ENCODE measurements at regions not wholly inside any gene's neighbourhood (a gene's known extent, or its start where the extent isn't known, plus 50 kb on each side); places are given as distances from the start of the nearest gene placed in this dataset.
"Not testable (repeated sequence)": the region's sequence is repeated elsewhere in the genome, so short reads cannot be mapped to it uniquely, and the experiment has no call there.

DNA sequence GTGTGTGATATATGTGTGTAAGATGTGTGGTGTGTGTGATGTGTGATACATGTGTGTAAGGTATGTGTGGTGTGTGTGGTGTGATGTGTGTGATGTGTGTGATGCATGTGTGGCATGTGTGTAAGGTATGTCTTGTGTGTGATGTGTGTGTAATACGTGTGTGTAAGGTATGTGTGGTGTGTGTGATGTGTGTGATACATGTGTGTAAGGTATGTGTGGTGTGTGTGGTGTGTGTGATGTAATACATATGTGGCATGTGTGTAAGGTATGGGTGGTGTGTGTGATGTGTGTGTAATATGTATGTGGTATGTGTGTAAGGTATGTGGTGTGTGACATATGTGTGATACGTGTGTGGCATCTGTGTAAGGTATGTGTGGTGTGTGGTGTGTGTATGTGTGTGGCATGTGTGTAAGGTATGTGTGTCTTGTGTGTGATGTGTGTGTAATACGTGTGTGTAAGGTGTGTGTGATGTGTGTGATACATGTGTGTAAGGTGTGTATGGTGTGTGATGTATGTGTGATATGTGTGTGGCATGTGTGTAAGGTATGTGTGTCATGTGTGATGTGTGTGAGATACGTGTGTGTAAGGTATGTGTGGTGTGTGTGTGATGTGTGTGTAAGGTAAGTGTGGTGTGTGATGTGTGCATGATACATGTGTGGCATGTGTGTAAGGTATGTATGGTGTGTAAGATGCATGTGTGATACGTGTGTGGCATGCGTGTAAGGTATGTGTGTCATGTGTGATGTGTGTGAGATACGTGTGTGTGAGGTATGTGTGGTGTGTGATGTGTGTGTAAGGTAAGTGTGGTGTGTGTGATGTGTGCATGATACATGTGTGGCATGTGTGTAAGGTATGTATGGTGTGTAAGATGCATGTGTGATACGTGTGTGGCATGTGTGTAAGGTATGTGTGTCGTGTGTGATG, 126.9 kb downstream of the COPS8 start:
- H3K4me1 ChIP-seq (ENCODE audit: insufficient read depth, low read length); intact Hi-C loops (cut with micrococcal nuclease); H3K27ac Mint-ChIP-seq; H3K36me3 Mint-ChIP-seq; POLR2A ChIA-PET (ENCODE audit: partially characterized antibody); H3K9me3 Mint-ChIP-seq; DNase-seq; H3K36me3 ChIP-seq (ENCODE audit: insufficient read depth, low read length); H3K27ac ChIP-seq (ENCODE audit: low read depth, low read length); H3K4me3 Mint-ChIP-seq; H3K27me3 Mint-ChIP-seq; H3K4me3 ChIP-seq (ENCODE audit: low read length in 2 of 2); CTCF ChIA-PET (ENCODE audit: partially characterized antibody); H3K27me3 ChIP-seq (ENCODE audit: insufficient read depth, low read length); H3K9me3 ChIP-seq (ENCODE audit: control insufficient read depth in 1 of 2, low read length in 2 of 2); H3K4me1 Mint-ChIP-seq: not testable (repeated sequence)

DNA sequence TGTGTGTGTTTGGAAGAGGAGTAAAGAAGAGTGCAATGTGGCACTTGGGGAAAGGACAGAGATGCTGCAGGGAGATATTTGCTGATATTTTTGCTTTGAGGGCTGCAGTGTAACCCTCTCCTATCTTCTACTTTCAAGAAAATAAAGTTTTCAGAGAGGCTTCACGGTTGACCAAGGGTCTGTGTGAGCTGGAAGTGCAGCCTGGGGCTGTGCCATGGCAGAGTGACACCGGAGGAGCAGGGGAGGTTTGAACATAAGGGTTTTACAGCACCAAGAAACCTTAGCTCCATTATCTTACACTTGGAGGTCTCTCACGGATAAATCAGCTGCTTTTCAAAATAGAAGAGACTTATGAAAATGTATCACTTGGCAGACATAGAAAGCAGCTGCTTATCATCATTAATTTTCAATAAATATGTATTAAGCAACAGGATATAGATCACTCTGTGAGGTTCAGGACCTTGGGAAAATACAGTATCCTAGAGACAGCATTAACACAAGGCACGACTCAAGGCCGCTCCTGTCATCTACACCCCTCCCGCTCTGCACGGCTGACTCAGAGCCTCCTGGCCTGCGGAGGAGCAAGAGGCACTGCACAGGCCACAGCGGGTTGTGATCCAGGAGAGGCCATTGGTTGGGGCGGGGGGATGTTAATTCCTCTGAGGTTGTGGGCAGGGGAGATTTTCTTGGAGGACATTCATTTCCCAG, 127.8 kb downstream of the COPS8 start:
- Histone ChIP-seq H3K27me3 (ENCODE audit: insufficient read depth, low read length) (no peaks in the 10 kb centered on the region), H3K36me3 (ENCODE audit: insufficient read depth, low read length) (no peaks in the 10 kb centered on the region), H3K4me1 (ENCODE audit: insufficient read depth, low read length) (no peaks in the 10 kb centered on the region), H3K9me3 (ENCODE audit: control insufficient read depth in 1 of 2, low read length in 2 of 2) (no peaks in the 10 kb centered on the region), H3K27ac (ENCODE audit: low read depth, low read length) (no peak overlapping the region), H3K4me3 (ENCODE audit: low read length in 2 of 2) (no peak overlapping the region)
- intact Hi-C loops (cut with micrococcal nuclease): no loop called here
- ChIA-PET CTCF (ENCODE audit: partially characterized antibody) (no interaction called here), POLR2A (ENCODE audit: partially characterized antibody) (no interaction called here)
- no peak for DNase-seq
- Mint-ChIP-seq H3K4me3 (no peak overlapping the region), H3K27me3 (peaks cover 0 to 2% of the 10 kb centered on the region in 2 donors), H3K27ac (no peak overlapping the region), H3K36me3 (no peaks in the 10 kb centered on the region), H3K9me3 (no peaks in the 10 kb centered on the region), H3K4me1 (no peaks in the 10 kb centered on the region)

DNA sequence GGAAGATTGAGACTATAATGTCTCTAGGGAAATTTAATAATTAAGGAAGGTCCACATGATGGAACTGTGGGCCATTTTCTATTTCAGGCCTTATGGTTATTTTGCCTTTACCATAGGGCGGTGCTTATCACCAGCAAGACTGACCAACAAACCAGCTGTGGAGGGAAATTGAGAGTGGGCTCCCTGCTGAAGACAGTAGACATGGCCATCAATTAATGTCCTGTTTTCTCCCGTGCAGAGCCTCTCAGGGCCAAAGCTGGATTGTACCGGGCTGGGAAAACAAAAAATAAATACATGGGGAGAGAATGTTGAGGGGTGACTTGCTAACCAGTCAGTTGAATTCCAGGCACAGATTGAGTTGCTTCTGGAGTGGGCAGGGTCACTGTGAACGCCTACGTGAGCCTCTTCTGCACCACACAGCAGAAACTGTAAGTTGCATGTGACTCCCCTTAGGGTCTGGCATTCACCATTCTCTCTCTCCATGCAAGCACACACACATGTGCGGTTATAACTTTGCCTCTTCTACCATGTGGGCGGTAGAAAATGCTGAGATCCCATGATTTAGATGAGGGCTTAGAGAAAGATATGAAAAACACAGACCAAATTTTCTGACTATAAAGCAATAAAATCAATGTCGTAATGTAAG, 128.5 kb downstream of the COPS8 start:
- H3K36me3 Mint-ChIP-seq: no peaks in the 10 kb centered on the region
- Histone ChIP-seq H3K9me3 (ENCODE audit: control insufficient read depth in 1 of 2, low read length in 2 of 2) (no peaks in the 10 kb centered on the region), H3K4me3 (ENCODE audit: low read length in 2 of 2) (no peak overlapping the region), H3K27me3 (ENCODE audit: insufficient read depth, low read length) (no peaks in the 10 kb centered on the region), H3K36me3 (ENCODE audit: insufficient read depth, low read length) (no peaks in the 10 kb centered on the region), H3K27ac (ENCODE audit: low read depth, low read length) (no peak overlapping the region), H3K4me1 (ENCODE audit: insufficient read depth, low read length) (no peaks in the 10 kb centered on the region)
- no peaks in the 10 kb centered on the region for H3K4me1 Mint-ChIP-seq
- peaks cover 0 to 3% of the 10 kb centered on the region in 2 donors for H3K27me3 Mint-ChIP-seq
- CTCF ChIA-PET (ENCODE audit: partially characterized antibody): no interaction called here
- no peaks in the 10 kb centered on the region for H3K9me3 Mint-ChIP-seq
- DNase-seq: no peak
- POLR2A ChIA-PET (ENCODE audit: partially characterized antibody): no interaction called here
- H3K27ac Mint-ChIP-seq: no peak overlapping the region
- H3K4me3 Mint-ChIP-seq: no peak overlapping the region
- intact Hi-C loops (cut with micrococcal nuclease): no loop called here

DNA sequence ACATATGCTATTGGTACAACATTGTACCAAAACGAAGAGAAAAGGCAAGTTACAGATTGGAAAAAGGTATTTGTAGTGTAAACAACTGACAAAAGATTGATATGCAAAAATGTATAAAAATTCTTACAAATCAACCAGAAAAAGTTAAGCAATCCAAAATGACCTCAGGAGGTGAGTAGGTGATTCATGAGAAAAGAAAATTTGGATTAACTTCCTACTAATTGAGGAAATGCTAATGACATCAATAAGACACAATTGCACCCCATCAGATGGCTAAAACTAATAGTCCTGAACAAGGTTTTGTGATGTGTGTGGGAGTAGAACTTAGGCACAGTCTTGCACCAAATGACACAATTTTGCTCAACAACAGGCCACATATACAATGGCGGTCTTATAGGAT, 129.3 kb downstream of the COPS8 start:
- CTCF ChIA-PET (ENCODE audit: partially characterized antibody): no interaction called here
- intact Hi-C loops (cut with micrococcal nuclease): no loop called here
- no peak overlapping the region for H3K27ac ChIP-seq (ENCODE audit: low read depth, low read length)
- no peaks in the 10 kb centered on the region for H3K36me3 Mint-ChIP-seq
- no peaks in the 10 kb centered on the region for H3K36me3 ChIP-seq (ENCODE audit: insufficient read depth, low read length)
- no peaks in the 10 kb centered on the region for H3K4me1 ChIP-seq (ENCODE audit: insufficient read depth, low read length)
- no peak overlapping the region for H3K4me3 ChIP-seq (ENCODE audit: low read length in 2 of 2)
- H3K4me3 Mint-ChIP-seq: no peak overlapping the region
- H3K27me3 Mint-ChIP-seq: peaks cover 0 to 3% of the 10 kb centered on the region in 2 donors
- H3K27ac Mint-ChIP-seq: no peak overlapping the region
- no peaks in the 10 kb centered on the region for H3K9me3 Mint-ChIP-seq
- no peak for DNase-seq
- H3K4me1 Mint-ChIP-seq: no peaks in the 10 kb centered on the region
- H3K27me3 ChIP-seq (ENCODE audit: insufficient read depth, low read length): no peaks in the 10 kb centered on the region
- POLR2A ChIA-PET (ENCODE audit: partially characterized antibody): no interaction called here
- H3K9me3 ChIP-seq (ENCODE audit: control insufficient read depth in 1 of 2, low read length in 2 of 2): no peaks in the 10 kb centered on the region

DNA sequence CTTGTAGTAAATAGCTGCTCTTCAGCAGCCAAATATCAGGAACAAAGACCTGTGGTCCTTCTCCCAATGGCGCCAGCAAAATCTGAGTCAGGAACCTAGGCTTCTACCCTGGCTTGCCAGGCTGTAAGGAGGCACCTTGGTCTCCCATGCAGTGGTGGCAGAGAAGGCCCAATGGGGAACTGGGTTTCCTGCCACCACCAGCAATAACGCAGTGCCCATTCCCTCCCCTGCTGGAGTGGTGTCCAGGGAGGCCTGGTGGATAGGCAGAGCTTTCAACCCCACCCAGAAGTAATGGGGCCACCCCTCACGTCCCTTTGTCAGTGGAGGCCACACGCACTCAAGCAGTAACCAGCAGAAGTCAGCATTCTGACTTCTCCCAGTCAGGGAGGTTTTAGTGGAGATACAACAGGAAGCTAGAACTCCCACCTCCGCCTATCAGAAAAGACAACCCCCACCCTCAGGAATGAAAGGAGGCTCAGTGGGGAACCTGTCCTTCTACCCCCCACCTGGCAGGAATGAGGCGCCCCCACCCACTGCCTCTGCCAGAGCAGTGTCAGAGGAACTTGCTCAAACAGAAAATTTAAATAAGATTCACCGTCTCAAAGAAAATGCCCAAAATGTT, 132.4 kb downstream of the COPS8 start:
- Mint-ChIP-seq H3K4me3 (no peak overlapping the region), H3K9me3 (peaks cover 0 to 1% (median 0%) of the 10 kb centered on the region in 8 donors), H3K27me3 (peaks cover 4 to 11% of the 10 kb centered on the region in 2 donors), H3K4me1 (no peaks in the 10 kb centered on the region), H3K36me3 (no peaks in the 10 kb centered on the region), H3K27ac (no peak overlapping the region)
- POLR2A ChIA-PET (ENCODE audit: partially characterized antibody): no interaction called here
- Histone ChIP-seq H3K9me3 (ENCODE audit: control insufficient read depth in 1 of 2, low read length in 2 of 2) (no peaks in the 10 kb centered on the region), H3K4me1 (ENCODE audit: insufficient read depth, low read length) (no peaks in the 10 kb centered on the region), H3K4me3 (ENCODE audit: low read length in 2 of 2) (no peak overlapping the region), H3K27ac (ENCODE audit: low read depth, low read length) (no peak overlapping the region), H3K36me3 (ENCODE audit: insufficient read depth, low read length) (no peaks in the 10 kb centered on the region), H3K27me3 (ENCODE audit: insufficient read depth, low read length) (no peaks in the 10 kb centered on the region)
- no peak for DNase-seq
- intact Hi-C loops (cut with micrococcal nuclease): no loop called here
- CTCF ChIA-PET (ENCODE audit: partially characterized antibody): no interaction called here

DNA sequence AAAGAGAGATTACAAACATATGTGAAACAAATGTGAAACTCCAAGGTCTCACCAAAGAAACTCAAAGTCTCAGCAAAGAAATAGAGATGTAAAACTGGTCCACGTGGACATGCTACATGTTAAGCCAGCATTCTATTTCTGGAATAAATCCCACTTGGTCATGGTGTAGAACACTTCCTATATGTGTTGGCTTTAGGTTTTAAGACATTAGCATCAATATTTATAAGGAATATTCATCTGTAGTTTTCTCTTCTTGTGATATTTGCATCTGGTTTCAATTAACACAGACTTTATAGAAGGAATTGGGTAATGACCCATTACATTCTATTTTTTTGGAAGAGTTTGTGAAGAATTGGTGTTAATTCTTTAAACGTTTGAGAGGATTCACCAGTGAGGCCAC, 133.1 kb downstream of the COPS8 start:
- Histone ChIP-seq H3K27ac (ENCODE audit: low read depth, low read length) (no peak overlapping the region), H3K27me3 (ENCODE audit: insufficient read depth, low read length) (no peaks in the 10 kb centered on the region), H3K4me3 (ENCODE audit: low read length in 2 of 2) (no peak overlapping the region), H3K9me3 (ENCODE audit: control insufficient read depth in 1 of 2, low read length in 2 of 2) (no peaks in the 10 kb centered on the region), H3K4me1 (ENCODE audit: insufficient read depth, low read length) (no peaks in the 10 kb centered on the region), H3K36me3 (ENCODE audit: insufficient read depth, low read length) (no peaks in the 10 kb centered on the region)
- peaks cover 4 to 11% of the 10 kb centered on the region in 2 donors for H3K27me3 Mint-ChIP-seq
- H3K27ac Mint-ChIP-seq: no peak overlapping the region
- DNase-seq: no peak
- ChIA-PET POLR2A (ENCODE audit: partially characterized antibody) (no interaction called here), CTCF (ENCODE audit: partially characterized antibody) (no interaction called here)
- H3K4me1 Mint-ChIP-seq: no peaks in the 10 kb centered on the region
- H3K4me3 Mint-ChIP-seq: no peak overlapping the region
- intact Hi-C loops (cut with micrococcal nuclease): no loop called here
- no peaks in the 10 kb centered on the region for H3K36me3 Mint-ChIP-seq
- H3K9me3 Mint-ChIP-seq: peaks cover 0 to 1% (median 0%) of the 10 kb centered on the region in 8 donors

DNA sequence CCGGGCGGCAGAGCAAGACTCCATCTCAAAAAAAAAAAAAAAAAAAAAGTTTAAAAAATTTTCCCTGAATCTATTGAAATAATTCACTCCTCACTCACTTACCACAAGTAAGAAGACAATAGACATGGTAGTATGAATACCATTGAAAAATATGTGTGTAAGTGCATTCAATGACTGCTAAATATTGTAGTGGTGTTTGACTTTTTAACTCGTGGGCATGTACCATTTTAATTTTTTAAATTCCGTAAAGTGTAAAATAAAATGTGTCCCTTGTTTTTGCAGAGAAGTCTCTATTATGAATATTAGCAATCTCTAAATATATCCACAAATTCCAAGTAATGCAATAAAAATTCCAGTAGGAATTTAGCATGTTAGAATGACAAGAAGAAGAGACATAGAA, 134.1 kb downstream of the COPS8 start:
- ChIA-PET CTCF (ENCODE audit: partially characterized antibody) (no interaction called here), POLR2A (ENCODE audit: partially characterized antibody) (no interaction called here)
- H3K27ac ChIP-seq (ENCODE audit: low read depth, low read length): no peak overlapping the region
- peaks cover 6 to 11% of the 10 kb centered on the region in 2 donors for H3K27me3 Mint-ChIP-seq
- H3K4me3 Mint-ChIP-seq: no peak overlapping the region
- no peaks in the 10 kb centered on the region for H3K36me3 ChIP-seq (ENCODE audit: insufficient read depth, low read length)
- intact Hi-C loops (cut with micrococcal nuclease): no loop called here
- no peaks in the 10 kb centered on the region for H3K27me3 ChIP-seq (ENCODE audit: insufficient read depth, low read length)
- H3K36me3 Mint-ChIP-seq: no peaks in the 10 kb centered on the region
- DNase-seq: no peak
- H3K9me3 ChIP-seq (ENCODE audit: control insufficient read depth in 1 of 2, low read length in 2 of 2): no peaks in the 10 kb centered on the region
- no peak overlapping the region for H3K4me3 ChIP-seq (ENCODE audit: low read length in 2 of 2)
- H3K27ac Mint-ChIP-seq: no peak overlapping the region
- no peaks in the 10 kb centered on the region for H3K4me1 ChIP-seq (ENCODE audit: insufficient read depth, low read length)
- H3K4me1 Mint-ChIP-seq: no peaks in the 10 kb centered on the region
- H3K9me3 Mint-ChIP-seq: peaks cover 0 to 1% (median 0%) of the 10 kb centered on the region in 8 donors
